Omental fat pad (tissue), 3 donors: ENCODE measurements at regions not wholly inside any gene's neighbourhood (a gene's known extent, or its start where the extent isn't known, plus 50 kb on each side); places are given as distances from the start of the nearest gene placed in this dataset.

ENCODE experiments used
- ATAC-seq: fragments of 150-250 bp; one replicate; pipeline ENCODE4 v1.9.1; 2016; ENCODE audit warnings: mild to moderate bottlenecking, moderate library complexity; ENCODE audit not compliant: low FRiP score
- DNase-seq: peaks from one replicate; pipeline ENCODE4 v3.0.0-alpha.2; 2019; ENCODE audit warnings: low spot score
- TF ChIP-seq, protein P1 (sequence below), 3 donors: fragments of 450-650 bp; IDR thresholded peaks; one replicate each; pipeline ENCODE4 v1.5.1; 2016 to 2017; ENCODE audit warnings: antibody characterized with exemption in 3 of 3, mild to moderate bottlenecking in 3 of 3, moderate library complexity in 2 of 3

DNA sequence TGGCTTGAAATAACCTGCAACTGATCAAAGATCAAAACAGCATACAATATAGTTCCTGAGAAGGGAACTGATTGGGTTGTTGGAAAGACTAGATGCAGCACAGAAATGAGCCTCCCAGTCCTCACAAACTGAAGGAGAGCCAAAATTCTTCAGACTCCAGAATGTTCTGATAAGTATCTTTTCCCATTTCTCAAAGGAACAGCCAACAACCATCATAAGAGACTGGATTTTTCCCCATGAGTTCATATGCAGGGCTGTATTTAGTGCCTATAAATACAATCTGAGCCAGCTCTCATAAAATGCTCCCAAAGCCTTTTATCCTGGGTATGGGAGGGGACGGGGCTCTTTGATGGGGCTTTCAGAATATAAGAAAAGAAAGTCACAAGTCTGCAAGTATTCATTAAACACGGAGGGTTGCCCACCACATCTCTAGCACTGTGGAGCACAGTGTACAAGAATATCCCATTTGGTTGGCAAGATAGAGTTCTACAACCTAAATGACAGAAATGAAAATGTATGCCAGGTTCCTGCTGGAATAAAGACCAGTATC, 50.7 kb upstream of the LYVE1 start:
- TF ChIP-seq, protein P1, sequence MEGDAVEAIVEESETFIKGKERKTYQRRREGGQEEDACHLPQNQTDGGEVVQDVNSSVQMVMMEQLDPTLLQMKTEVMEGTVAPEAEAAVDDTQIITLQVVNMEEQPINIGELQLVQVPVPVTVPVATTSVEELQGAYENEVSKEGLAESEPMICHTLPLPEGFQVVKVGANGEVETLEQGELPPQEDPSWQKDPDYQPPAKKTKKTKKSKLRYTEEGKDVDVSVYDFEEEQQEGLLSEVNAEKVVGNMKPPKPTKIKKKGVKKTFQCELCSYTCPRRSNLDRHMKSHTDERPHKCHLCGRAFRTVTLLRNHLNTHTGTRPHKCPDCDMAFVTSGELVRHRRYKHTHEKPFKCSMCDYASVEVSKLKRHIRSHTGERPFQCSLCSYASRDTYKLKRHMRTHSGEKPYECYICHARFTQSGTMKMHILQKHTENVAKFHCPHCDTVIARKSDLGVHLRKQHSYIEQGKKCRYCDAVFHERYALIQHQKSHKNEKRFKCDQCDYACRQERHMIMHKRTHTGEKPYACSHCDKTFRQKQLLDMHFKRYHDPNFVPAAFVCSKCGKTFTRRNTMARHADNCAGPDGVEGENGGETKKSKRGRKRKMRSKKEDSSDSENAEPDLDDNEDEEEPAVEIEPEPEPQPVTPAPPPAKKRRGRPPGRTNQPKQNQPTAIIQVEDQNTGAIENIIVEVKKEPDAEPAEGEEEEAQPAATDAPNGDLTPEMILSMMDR (IDR thresholded peaks at IDR 0.05): no peak
- DNase-seq: no peak
- ATAC-seq: no peak

DNA sequence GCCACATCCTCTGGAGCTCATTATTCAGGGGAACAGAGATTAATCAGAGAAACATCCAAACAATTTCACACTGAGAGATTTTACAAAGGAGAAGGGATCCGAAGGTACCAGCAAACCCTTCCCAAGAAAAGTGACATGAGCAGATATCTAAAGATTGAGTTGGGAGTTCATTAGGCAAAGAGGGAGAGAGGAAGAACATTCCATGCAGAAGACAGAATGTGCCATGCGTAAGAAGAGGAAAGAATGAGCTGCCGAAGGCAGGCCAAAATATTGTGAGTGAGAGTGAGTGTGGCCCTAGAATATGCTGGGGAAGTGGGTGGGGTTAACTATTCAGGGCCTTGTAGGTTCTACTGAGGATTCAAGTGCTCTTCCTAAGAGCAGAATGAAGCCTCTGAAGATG, 50.0 kb upstream of the LYVE1 start:
- DNase-seq (no peak), ATAC-seq (no peak)
- TF ChIP-seq, protein P1 (IDR thresholded peaks at IDR 0.05): no peak
